ENCODE measurements at regions not wholly inside any gene's neighbourhood (a gene's known extent, or its start where the extent isn't known, plus 50 kb on each side); places are given as distances from the start of the nearest gene placed in this dataset.

DNA sequence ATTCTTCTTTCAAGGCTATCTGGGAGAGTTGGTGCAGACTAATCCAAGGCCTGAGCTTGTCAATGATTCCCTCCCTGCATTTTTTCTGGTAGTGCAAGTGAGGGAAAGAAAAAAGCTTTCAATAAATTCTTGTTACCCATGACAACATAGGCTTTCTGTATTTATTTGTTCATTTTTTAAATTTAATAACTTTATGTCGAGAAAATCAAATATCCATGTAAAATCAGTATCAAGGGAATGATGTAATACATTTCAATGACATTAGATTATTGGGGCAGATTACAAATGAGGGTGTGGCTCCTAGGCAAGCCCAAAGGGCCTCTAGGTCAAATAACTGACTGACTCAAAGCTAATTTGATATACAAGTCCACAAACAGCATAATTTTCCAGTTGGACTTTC, 104.0 kb downstream of the GJA1 start:
- TF ChIP-seq, protein P1, sequence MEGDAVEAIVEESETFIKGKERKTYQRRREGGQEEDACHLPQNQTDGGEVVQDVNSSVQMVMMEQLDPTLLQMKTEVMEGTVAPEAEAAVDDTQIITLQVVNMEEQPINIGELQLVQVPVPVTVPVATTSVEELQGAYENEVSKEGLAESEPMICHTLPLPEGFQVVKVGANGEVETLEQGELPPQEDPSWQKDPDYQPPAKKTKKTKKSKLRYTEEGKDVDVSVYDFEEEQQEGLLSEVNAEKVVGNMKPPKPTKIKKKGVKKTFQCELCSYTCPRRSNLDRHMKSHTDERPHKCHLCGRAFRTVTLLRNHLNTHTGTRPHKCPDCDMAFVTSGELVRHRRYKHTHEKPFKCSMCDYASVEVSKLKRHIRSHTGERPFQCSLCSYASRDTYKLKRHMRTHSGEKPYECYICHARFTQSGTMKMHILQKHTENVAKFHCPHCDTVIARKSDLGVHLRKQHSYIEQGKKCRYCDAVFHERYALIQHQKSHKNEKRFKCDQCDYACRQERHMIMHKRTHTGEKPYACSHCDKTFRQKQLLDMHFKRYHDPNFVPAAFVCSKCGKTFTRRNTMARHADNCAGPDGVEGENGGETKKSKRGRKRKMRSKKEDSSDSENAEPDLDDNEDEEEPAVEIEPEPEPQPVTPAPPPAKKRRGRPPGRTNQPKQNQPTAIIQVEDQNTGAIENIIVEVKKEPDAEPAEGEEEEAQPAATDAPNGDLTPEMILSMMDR (IDR thresholded peaks at IDR 0.05): no peak
- no peak for TF ChIP-seq POLR2A (IDR thresholded peaks at IDR 0.05)

All from gastroesophageal sphincter (tissue), 3 donors.